Esophagus muscularis mucosa (tissue), 4 donors: ENCODE measurements at regions not wholly inside any gene's neighbourhood (a gene's known extent, or its start where the extent isn't known, plus 50 kb on each side); places are given as distances from the start of the nearest gene placed in this dataset.

Experiments
- DNase-seq: peaks from one replicate; pipeline ENCODE4 v3.0.0-alpha.2; 2017; ENCODE audit errors: extremely low spot score
- H3K27ac ChIP-seq, 4 donors: fragments of 200-600 bp; sonication (generic); replicated peaks in 1 of 4; 1 replicate in 3 of 4; 2 replicates in 1 of 4; pipeline ENCODE4 v1.5.1; 2016 to 2019; ENCODE audit warnings: mild to moderate bottlenecking in 1 of 4
- H3K27me3 ChIP-seq, 4 donors: fragments of 200-600 bp; sonication (generic); one replicate each; pipeline versions ENCODE4 v1.5.1 to v1.6.0; 2016 to 2019
- H3K36me3 ChIP-seq, 4 donors: fragments of 200-600 bp; sonication (generic); one replicate each; pipeline ENCODE4 v1.5.1; 2016 to 2019
- H3K4me1 ChIP-seq, 4 donors: fragments of 200-600 bp; sonication (generic); one replicate each; pipeline ENCODE4 v1.5.1; 2016 to 2019
- H3K4me3 ChIP-seq, 4 donors: fragments of 200-600 bp; sonication (generic); 1 replicate in 2 of 4; 2 replicates in 2 of 4; pipeline ENCODE4 v1.5.1; 2016 to 2019; ENCODE audit warnings: mild to moderate bottlenecking in 4 of 4, moderate library complexity in 1 of 4
- H3K9me3 ChIP-seq, 4 donors: fragments of 200-600 bp; sonication (generic); 1 replicate in 3 of 4; 2 replicates in 1 of 4; pipeline ENCODE4 v1.5.1; 2016 to 2019
- CTCF ChIP-seq, 3 experiments: fragments of 200-600 bp in 2 of 3; fragments of 450-650 bp in 1 of 3; sonication (generic) in 2 of 3; IDR thresholded peaks; one replicate each; pipeline ENCODE4 v1.5.1; 2017 to 2019; ENCODE audit warnings: antibody characterized with exemption in 3 of 3, mild to moderate bottlenecking in 2 of 3, moderate library complexity in 1 of 3
- EP300 ChIP-seq: sonication (generic); formaldehyde crosslinking; IDR thresholded peaks from one replicate; pipeline ENCODE4 v1.6.1; 2017; ENCODE audit warnings: antibody characterized with exemption
- POLR2A ChIP-seq: fragments of 450-650 bp; IDR thresholded peaks from one replicate; pipeline ENCODE4 v1.6.1; 2017; ENCODE audit warnings: antibody characterized with exemption, moderate library complexity, mild to moderate bottlenecking, low read depth
- POLR2AphosphoS5 ChIP-seq, 2 donors: sonication (generic); formaldehyde crosslinking; IDR thresholded peaks; one replicate each; pipeline ENCODE4 v1.6.1; 2017; ENCODE audit warnings: antibody characterized with exemption in 2 of 2
- WGBS: methylation state at CpG from one replicate; pipeline ENCODE4 v1.1.5; 2018; 5-methylcytosine and 5-hydroxymethylcytosine counted together
- intact Hi-C: fragments of 100-400 bp; cut with DNase I; formaldehyde crosslinking; loops from one replicate; pipeline ENCODE4 v1.15.1; 2023

GRCh38 chr20:21867353-21867752 is 161.9 kb downstream of the PAX1 start:
- DNase-seq: no peak
- intact Hi-C loops: no loop called here
- 45% methylated on average over 1 of the region's 1 CpG for WGBS
- TF ChIP-seq POLR2A (no peak), CTCF (IDR thresholded peaks at IDR 0.05) (no peak), EP300 (no peak), POLR2AphosphoS5 (IDR thresholded peaks at IDR 0.05) (no peak)
- H3K9me3 ChIP-seq: no peaks in the 10 kb centered on the region
- no peaks in the 10 kb centered on the region for H3K4me1 ChIP-seq
- H3K27me3 ChIP-seq: no peaks in the 10 kb centered on the region
- no peak overlapping the region for H3K4me3 ChIP-seq
- H3K36me3 ChIP-seq: no peaks in the 10 kb centered on the region
- H3K27ac ChIP-seq: no peak overlapping the region

DNA sequence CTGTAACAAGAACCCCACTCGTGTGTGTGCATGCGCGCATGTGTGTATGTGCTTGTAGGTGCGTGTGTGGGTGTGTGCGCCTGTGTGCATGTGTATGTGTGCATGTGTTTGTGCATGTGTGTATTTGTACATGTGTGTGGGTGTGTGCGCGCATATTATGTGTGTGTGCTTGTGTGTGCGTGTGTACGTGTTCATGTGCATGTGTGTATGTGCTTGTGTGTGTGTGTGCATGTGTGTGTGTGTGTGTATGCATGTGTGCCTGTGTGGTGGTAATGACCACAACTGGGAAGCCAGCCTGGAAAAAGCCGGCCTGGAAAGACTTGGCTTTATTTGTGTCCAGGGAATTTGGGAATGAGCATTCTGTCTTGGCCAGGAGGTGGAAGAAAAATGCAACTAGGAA is 157.5 kb downstream of the PAX1 start:
- WGBS: 93% methylated on average over 10 of the region's 10 CpGs

GRCh38 chr20:21862259-21862946 is 156.9 kb downstream of the PAX1 start:
- H3K27ac ChIP-seq: no peak overlapping the region
- H3K4me3 ChIP-seq: no peak overlapping the region
- TF ChIP-seq POLR2A: no peak
- no peak for TF ChIP-seq POLR2AphosphoS5 (IDR thresholded peaks at IDR 0.05)
- TF ChIP-seq EP300: no peak
- no peak for TF ChIP-seq CTCF (IDR thresholded peaks at IDR 0.05)
- WGBS: 49% methylated on average over 10 of the region's 10 CpGs
- H3K9me3 ChIP-seq: no peaks in the 10 kb centered on the region
- no peaks in the 10 kb centered on the region for H3K4me1 ChIP-seq
- DNase-seq: no peak
- intact Hi-C loops: no loop called here
- H3K36me3 ChIP-seq: no peaks in the 10 kb centered on the region
- H3K27me3 ChIP-seq: no peaks in the 10 kb centered on the region

More for the DNA sequence above, 157.5 kb downstream of the PAX1 start:
- intact Hi-C loops: no loop called here
- Histone ChIP-seq H3K36me3 (no peaks in the 10 kb centered on the region), H3K4me1 (no peaks in the 10 kb centered on the region), H3K9me3 (no peaks in the 10 kb centered on the region), H3K27ac (no peak overlapping the region), H3K4me3 (no peak overlapping the region), H3K27me3 (no peaks in the 10 kb centered on the region)
- no peak for DNase-seq
- TF ChIP-seq POLR2A (no peak), CTCF (IDR thresholded peaks at IDR 0.05) (no peak), POLR2AphosphoS5 (IDR thresholded peaks at IDR 0.05) (no peak), EP300 (no peak)

DNA sequence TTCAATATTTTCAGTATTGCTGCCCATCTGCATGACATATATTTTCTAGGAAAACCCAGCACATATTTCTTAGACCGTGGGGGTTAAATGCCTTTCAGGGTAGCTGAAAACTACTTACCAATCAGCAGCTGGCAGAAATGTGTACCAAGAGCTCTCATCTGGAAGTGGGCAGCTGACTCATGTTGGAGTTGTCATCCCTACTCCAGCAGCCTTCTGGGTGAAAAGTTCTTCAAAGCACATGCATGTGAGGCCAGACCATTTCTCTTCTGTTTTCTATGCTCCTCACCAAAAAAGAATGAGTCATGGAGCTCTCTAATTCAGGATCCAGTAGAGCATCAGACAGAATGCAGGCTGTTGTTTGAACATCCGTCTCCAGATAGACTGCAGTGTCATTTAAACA is 135.5 kb downstream of the PAX1 start:
- Histone ChIP-seq H3K4me3 (no peak overlapping the region), H3K27ac (no peak overlapping the region), H3K9me3 (no peaks in the 10 kb centered on the region), H3K4me1 (no peaks in the 10 kb centered on the region), H3K36me3 (no peaks in the 10 kb centered on the region), H3K27me3 (no peaks in the 10 kb centered on the region)
- no peak for DNase-seq
- intact Hi-C loops: no loop called here
- WGBS: 71% methylated on average over 2 of the region's 2 CpGs
- TF ChIP-seq CTCF (IDR thresholded peaks at IDR 0.05): no peak

DNA sequence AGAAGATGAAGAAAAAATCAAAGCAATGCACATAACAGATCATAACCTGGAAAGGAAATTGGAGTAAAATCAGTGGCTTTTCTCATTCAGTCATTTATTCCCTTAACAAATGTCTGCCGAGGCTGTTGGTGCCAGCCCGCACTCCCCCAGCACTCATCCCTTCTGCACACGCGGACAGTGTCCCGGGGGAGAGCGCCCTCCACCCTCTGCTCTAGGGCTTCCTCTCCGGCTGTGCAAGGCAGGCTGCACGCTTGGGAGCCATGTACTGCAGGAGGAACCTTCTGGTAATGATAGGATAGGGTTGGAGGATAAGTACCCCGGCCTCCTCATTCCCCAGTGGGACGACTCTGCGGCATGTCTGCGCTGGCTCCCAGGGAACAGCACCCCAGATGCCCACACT is 134.5 kb downstream of the PAX1 start:
- intact Hi-C loops: no loop called here
- 87% methylated on average over 12 of the region's 12 CpGs for WGBS

More for the DNA sequence above, 134.5 kb downstream of the PAX1 start:
- Histone ChIP-seq H3K4me1 (no peaks in the 10 kb centered on the region), H3K27me3 (no peaks in the 10 kb centered on the region), H3K9me3 (no peaks in the 10 kb centered on the region), H3K4me3 (no peak overlapping the region), H3K27ac (no peak overlapping the region), H3K36me3 (no peaks in the 10 kb centered on the region)
- DNase-seq: no peak
- no peak for TF ChIP-seq EP300
- TF ChIP-seq POLR2A: no peak
- no peak for TF ChIP-seq POLR2AphosphoS5 (IDR thresholded peaks at IDR 0.05)
- TF ChIP-seq CTCF (IDR thresholded peaks at IDR 0.05): no peak
